Thyroid gland (tissue), 4 donors: ENCODE measurements at regions not wholly inside any gene's neighbourhood (a gene's known extent, or its start where the extent isn't known, plus 50 kb on each side); places are given as distances from the start of the nearest gene placed in this dataset.

Experiments
- POLR2A ChIP-seq, 2 donors: fragments of 450-650 bp; IDR thresholded peaks; one replicate each; pipeline ENCODE4 v1.6.1; 2017; ENCODE audit warnings: antibody characterized with exemption in 2 of 2, mild to moderate bottlenecking in 2 of 2, moderate library complexity in 1 of 2
- TF ChIP-seq, protein P1 (sequence below), 6 experiments: fragments of 200-600 bp in 3 of 6; fragments of 450-650 bp in 3 of 6; sonication (generic) in 3 of 6; IDR thresholded peaks; one replicate each; pipeline ENCODE4 v1.5.1; 2016 to 2019; ENCODE audit warnings: antibody characterized with exemption in 6 of 6, mild to moderate bottlenecking in 2 of 6, inconsistent platforms in 1 of 6, moderate library complexity in 1 of 6

DNA sequence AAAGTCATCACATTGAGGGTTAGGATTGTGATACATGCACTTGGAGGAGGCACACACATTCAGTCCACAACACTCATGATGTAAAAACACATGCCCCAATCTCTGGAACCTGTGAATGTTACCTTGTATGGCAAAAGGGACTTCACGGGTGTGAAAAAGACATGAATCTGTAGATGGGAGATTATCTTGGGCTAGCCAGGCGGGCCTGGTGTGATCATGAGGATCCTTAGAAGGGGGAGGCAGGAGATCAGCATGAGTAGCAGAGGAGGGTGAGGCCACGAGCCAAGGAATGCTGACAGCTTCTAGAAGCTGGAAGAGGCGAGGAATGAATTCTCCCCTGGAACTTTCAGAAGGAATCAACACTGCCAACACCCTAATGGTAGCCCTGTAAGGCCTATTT, 77.5 kb upstream of the ENPP6 start:
- TF ChIP-seq, protein P1, sequence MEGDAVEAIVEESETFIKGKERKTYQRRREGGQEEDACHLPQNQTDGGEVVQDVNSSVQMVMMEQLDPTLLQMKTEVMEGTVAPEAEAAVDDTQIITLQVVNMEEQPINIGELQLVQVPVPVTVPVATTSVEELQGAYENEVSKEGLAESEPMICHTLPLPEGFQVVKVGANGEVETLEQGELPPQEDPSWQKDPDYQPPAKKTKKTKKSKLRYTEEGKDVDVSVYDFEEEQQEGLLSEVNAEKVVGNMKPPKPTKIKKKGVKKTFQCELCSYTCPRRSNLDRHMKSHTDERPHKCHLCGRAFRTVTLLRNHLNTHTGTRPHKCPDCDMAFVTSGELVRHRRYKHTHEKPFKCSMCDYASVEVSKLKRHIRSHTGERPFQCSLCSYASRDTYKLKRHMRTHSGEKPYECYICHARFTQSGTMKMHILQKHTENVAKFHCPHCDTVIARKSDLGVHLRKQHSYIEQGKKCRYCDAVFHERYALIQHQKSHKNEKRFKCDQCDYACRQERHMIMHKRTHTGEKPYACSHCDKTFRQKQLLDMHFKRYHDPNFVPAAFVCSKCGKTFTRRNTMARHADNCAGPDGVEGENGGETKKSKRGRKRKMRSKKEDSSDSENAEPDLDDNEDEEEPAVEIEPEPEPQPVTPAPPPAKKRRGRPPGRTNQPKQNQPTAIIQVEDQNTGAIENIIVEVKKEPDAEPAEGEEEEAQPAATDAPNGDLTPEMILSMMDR (IDR thresholded peaks at IDR 0.05): no peak
- no peak for TF ChIP-seq POLR2A (IDR thresholded peaks at IDR 0.05)
